ENCODE measurements at regions not wholly inside any gene's neighbourhood (a gene's known extent, or its start where the extent isn't known, plus 50 kb on each side); places are given as distances from the start of the nearest gene placed in this dataset.

DNA sequence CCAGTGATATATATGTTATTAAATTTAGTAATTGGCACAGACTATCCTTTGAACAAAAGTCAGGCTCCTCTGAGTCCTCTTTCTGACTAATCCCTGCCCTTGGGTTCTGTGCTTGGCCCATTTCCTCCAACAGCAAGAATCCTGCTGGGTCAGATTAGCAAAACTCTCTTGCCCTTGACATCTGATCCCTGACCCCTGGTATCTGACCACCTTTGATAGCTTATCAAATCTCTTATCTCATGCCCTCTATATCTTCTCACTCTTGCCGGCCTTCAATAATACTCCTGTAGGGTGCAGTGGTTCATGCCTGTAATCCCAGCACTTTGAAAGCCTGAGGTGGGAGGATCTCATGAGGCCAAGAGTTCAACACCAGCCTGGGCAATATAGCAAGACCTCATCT, 245.5 kb upstream of the FAM47A start:
- CTCF ChIA-PET (ENCODE audit: low intra/inter-chr PET ratio) = no interaction called here
- POLR2A ChIA-PET = no interaction called here
- Histone ChIP-seq H3K36me3 (ENCODE audit: control insufficient read depth, insufficient read depth, low read length) (no peaks in the 10 kb centered on the region), H3K79me2 (ENCODE audit: control insufficient read depth, insufficient read depth, low read length) (no peaks in the 10 kb centered on the region), H3K4me1 (replicated peaks in 1 of 2; ENCODE audit: control insufficient read depth in 2 of 2, insufficient read depth in 2 of 2, low read length in 2 of 2) (no peaks in the 10 kb centered on the region), H2AFZ (ENCODE audit: low read depth, low read length) (no peak overlapping the region), H3K9me1 (ENCODE audit: control insufficient read depth, insufficient read depth, low read length) (no peaks in the 10 kb centered on the region), H3K27me3 (ENCODE audit: control insufficient read depth in 2 of 2, insufficient read depth in 2 of 2, low read length in 2 of 2) (no peaks in the 10 kb centered on the region), H3K4me2 (ENCODE audit: insufficient read depth, low read length) (no peak overlapping the region), H3K4me3 (no peak overlapping the region), H3K9me3 (replicated peaks; ENCODE audit: control insufficient read depth, insufficient read depth, low read depth, low read length) (no peaks in the 10 kb centered on the region), H4K20me1 (replicated peaks; ENCODE audit: control insufficient read depth, insufficient read depth, low read length) (no peaks in the 10 kb centered on the region), H3K9ac (ENCODE audit: insufficient read depth in 1 of 2, low read depth in 2 of 2, low read length in 2 of 2) (no peak overlapping the region), H3K27ac (ENCODE audit: extremely low read depth, low read depth, low read length) (no peak overlapping the region)
- WGBS (ENCODE audit: insufficient coverage, low coverage, missing lambda C conversion rate) = 0% methylated on average over 1 of the region's 1 CpG
- intact Hi-C loops (cut with micrococcal nuclease) (no loop called here), in situ Hi-C loops (cut with MboI) (no loop called here)
- ATAC-seq (no peak), DNase-seq (ENCODE audit: extremely low read depth in 1 of 4, low spot score in 3 of 4) (no peak), FAIRE-seq (no peak)
- TF ChIP-seq TAF7 (tag; IDR thresholded peaks at IDR 0.05) = no peak
- no peak for TF ChIP-seq DIDO1 (tag; IDR thresholded peaks at IDR 0.05; ENCODE audit: low read depth)
- no peak for TF ChIP-seq MED1 (CRISPR knock-in tag; IDR thresholded peaks at IDR 0.05; ENCODE audit: borderline replicate concordance)
- no TSS peak for BruUV-seq (replicated peaks)

- no peak for ATAC-seq
- Histone ChIP-seq H4K20me1 (replicated peaks; ENCODE audit: control insufficient read depth, insufficient read depth, low read length) (no peaks in the 10 kb centered on the region), H2AFZ (ENCODE audit: low read depth, low read length) (no peak overlapping the region), H3K9me3 (replicated peaks; ENCODE audit: control insufficient read depth, insufficient read depth, low read depth, low read length) (no peaks in the 10 kb centered on the region), H3K9me1 (ENCODE audit: control insufficient read depth, insufficient read depth, low read length) (no peaks in the 10 kb centered on the region), H3K4me2 (ENCODE audit: insufficient read depth, low read length) (no peak overlapping the region), H3K27ac (ENCODE audit: extremely low read depth, low read depth, low read length) (no peak overlapping the region), H3K9ac (ENCODE audit: insufficient read depth in 1 of 2, low read depth in 2 of 2, low read length in 2 of 2) (no peak overlapping the region), H3K4me3 (no peak overlapping the region), H3K36me3 (ENCODE audit: control insufficient read depth, insufficient read depth, low read length) (no peaks in the 10 kb centered on the region), H3K79me2 (ENCODE audit: control insufficient read depth, insufficient read depth, low read length) (no peaks in the 10 kb centered on the region), H3K4me1 (replicated peaks in 1 of 2; ENCODE audit: control insufficient read depth in 2 of 2, insufficient read depth in 2 of 2, low read length in 2 of 2) (no peaks in the 10 kb centered on the region), H3K27me3 (ENCODE audit: control insufficient read depth in 2 of 2, insufficient read depth in 2 of 2, low read length in 2 of 2) (no peaks in the 10 kb centered on the region)
- no peak for FAIRE-seq
- ChIA-PET POLR2A (no interaction called here), CTCF (ENCODE audit: low intra/inter-chr PET ratio) (no interaction called here)
- DNase-seq (ENCODE audit: extremely low read depth in 1 of 4, low spot score in 3 of 4) = no peak
- no TSS peak for BruUV-seq (replicated peaks)
- WGBS (ENCODE audit: insufficient coverage, low coverage, missing lambda C conversion rate) = 0% methylated on average over 1 of the region's 1 CpG
- intact Hi-C loops (cut with micrococcal nuclease) = no loop called here
- TF ChIP-seq, protein P1, sequence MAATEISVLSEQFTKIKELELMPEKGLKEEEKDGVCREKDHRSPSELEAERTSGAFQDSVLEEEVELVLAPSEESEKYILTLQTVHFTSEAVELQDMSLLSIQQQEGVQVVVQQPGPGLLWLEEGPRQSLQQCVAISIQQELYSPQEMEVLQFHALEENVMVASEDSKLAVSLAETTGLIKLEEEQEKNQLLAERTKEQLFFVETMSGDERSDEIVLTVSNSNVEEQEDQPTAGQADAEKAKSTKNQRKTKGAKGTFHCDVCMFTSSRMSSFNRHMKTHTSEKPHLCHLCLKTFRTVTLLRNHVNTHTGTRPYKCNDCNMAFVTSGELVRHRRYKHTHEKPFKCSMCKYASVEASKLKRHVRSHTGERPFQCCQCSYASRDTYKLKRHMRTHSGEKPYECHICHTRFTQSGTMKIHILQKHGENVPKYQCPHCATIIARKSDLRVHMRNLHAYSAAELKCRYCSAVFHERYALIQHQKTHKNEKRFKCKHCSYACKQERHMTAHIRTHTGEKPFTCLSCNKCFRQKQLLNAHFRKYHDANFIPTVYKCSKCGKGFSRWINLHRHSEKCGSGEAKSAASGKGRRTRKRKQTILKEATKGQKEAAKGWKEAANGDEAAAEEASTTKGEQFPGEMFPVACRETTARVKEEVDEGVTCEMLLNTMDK (IDR thresholded peaks at IDR 0.05; ENCODE audit: borderline replicate concordance, insufficient read depth, low read depth, low read length, poor library complexity, severe bottlenecking) = no peak
- TF ChIP-seq ZNF583 (CRISPR knock-in tag; IDR thresholded peaks at IDR 0.05) = no peak
- no peak for TF ChIP-seq FOXM1 (IDR thresholded peaks at IDR 0.05; ENCODE audit: low read depth)
- TF ChIP-seq FOXM1 (CRISPR knock-in tag; IDR thresholded peaks at IDR 0.05; ENCODE audit: low read depth) = no peak
- TF ChIP-seq TCF7L2 (IDR thresholded peaks at IDR 0.05; ENCODE audit: low read depth, low read length) = no peak
- no peak for TF ChIP-seq RBM34 (IDR thresholded peaks at IDR 0.05; ENCODE audit: borderline replicate concordance, insufficient read depth, low read length)
- TF ChIP-seq HMGXB4 (CRISPR knock-in tag; IDR thresholded peaks at IDR 0.05) = no peak
- in situ Hi-C loops (cut with MboI) = no loop called here
These were observed 239.6 kb upstream of the FAM47A start for GRCh38 chrX:34371754-34372153.

Data from K562 (cell line).